ENCODE measurements at regions not wholly inside any gene's neighbourhood (a gene's known extent, or its start where the extent isn't known, plus 50 kb on each side); places are given as distances from the start of the nearest gene placed in this dataset.
A peak's percentile ranks its signal among the peaks of the same experiment; 100 is the strongest.

DNA sequence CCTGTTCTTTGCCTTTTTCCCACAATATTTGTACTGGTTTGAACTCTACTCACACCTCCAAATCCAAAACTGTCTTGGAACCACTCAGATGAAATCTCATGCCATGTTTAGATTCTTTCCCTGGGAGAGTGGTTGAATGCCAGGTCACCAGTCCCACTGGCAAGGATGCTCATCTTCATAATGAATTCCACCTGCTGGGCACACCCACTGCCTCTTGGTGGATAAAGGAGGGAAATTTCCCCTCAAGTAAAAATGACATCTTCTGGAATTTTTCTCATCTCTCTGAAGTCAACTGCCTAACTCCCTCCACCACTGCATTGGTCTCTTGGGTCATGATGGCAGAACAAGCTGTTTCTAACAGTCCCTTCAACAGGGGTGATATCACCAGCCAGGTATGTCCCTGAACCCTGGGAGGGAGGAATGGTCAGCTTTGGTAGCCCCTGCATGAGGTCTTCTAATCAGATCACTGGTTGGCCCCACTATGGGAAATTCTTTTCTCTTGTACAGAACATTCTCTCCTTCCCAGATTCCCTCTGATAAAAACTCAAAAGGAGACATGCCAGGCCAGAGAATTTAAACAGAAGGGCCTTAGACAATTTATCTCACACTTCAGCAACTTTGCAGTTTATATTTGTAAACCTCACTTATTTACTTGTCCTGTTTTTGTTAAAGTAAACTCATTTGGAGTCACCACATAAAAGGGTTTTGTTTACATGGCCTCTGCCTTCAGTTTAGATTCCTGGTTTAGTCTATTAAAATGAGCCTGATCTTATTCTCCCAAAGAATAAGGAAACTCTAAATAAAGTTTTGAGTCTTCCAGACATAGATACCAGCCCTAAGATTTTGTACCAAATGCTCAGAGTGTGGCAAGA is 143.4 kb downstream of the WNT5A start:
- DNase-seq (ENCODE audit: low read depth in 4 of 4, low spot score in 2 of 4): no peak

DNA sequence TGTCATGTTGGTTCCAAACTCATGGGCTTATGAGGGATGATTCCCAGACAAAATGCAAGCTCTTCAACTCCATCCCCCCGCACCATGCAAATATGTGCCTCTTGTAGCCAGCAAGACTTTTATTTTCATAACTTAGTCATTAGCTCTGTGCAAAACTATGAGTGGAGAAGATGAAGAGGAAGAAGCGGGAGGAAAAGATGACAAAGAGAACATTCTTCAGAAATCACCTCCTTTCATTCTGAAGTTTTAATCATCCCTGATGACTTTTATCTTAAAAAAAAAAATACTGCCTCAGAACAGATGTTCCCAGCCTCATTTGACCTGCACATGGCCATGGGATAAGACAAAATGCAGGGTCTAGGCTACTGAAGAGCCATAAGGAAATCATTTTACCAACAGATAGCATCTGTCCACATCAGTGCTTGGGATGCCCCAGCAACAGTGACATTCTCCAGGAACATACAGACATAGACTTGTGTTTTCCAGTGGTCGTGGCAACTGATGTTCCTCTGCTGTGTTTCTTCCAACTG is 145.5 kb downstream of the WNT5A start:
- DNase-seq (ENCODE audit: low read depth in 4 of 4, low spot score in 2 of 4): no peak

DNA sequence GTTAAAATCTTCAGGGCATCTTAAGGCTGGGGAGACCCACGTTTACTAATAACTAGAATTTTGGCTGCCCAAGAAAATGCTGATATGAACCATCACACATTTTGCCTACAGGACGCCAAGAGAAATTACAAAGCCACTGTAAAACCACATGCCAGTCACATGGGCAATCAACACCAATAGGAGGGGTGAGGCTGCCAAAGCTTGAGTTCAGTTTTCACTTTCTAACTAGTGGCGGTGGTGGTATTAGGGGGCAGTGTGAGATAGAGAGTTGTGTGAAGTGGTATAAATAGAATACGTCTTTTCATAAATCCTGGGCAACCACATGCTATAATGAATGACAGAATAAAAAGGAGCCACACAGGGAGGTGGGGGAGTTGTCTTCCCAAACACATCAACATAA is 147.3 kb downstream of the WNT5A start:
- DNase-seq (ENCODE audit: low read depth in 4 of 4, low spot score in 2 of 4): no peak

DNA sequence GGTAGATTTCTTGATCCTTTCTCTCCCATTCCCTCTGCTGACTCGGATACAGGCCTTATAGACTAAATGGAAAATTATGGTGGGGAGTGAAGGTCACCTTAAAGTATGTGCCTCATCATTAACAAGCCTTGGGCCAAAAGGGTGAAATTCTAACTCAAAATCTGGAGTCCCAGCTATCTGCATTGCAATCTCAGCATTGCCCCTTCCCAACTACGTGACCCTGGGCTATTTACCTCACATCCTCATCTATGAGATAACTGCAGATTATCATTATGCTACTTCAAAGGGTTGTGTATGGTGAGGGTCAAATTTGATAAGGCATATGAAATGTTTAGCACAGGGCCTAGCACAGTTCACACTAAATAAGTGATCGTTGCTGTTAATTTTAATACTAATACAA is 147.7 kb downstream of the WNT5A start:
- no peak for DNase-seq (ENCODE audit: low read depth in 4 of 4, low spot score in 2 of 4)

DNA sequence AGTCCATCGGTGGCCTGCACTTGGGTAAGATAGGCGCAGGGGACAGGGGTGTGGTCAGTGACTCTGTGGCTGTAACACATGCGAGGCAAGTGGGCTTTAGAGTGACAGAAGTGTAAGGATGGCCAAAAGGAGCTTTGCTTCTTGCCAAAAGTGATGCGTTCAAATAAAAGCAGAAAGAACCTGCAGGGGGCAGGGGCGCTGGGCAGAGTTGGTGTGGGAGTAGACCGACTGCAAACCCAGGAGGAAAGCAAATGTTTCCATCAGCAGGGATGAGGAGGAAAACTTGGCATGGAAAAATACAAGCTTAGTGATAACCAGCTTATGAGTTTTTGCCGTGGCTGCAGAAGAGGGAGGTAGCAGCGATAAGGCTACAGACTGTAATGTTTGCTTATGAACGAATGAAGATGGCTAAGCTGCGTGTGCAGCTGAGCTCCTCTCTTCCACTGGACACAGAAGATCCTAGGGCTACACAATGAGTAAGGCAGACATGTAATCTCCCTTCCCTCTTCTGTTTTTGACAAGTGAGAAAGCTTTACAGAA is 149.4 kb downstream of the WNT5A start:
- no peak for DNase-seq (ENCODE audit: low read depth in 4 of 4, low spot score in 2 of 4)

DNA sequence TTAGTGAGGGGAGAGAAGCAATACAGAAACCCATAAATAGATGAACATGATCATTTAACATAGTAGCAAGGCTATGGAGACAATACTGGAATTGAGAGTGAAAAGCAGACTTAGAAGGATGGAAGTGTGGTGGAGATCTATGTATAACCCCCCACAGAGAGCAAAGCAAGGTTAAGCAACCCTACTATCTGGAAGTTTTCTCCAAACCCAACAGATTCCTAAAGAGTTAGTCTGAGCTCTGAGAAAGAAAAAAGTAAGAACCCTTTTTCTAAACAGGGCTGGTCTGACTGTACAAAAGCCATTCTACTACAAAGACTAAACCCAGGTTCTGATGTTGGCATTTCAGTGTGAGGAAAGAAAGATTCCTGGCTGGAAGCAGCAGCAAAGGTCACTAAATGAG is 153.2 kb downstream of the WNT5A start:
- no peak for DNase-seq (ENCODE audit: low read depth in 4 of 4, low spot score in 2 of 4)

DNA sequence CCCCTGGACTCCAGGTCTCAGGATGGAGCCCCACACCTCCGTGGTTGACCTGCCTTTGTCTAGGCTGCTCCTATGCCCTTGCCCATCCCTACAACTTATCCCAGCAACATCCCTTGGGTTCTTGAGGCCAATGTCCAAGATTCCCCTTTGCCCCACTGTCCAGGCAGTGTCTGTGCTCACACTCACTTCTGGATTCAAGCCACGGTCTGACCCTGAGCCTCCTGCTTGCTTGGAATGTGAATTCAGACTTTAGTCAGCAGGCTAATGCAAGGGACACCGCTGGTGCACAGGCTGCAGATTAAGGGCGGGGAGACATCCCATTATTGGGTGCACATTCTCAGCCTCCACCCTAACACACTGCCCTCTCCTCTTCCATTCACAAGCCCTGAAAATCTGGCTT is 154.1 kb downstream of the WNT5A start:
- no peak for DNase-seq (ENCODE audit: low read depth in 4 of 4, low spot score in 2 of 4)

DNA sequence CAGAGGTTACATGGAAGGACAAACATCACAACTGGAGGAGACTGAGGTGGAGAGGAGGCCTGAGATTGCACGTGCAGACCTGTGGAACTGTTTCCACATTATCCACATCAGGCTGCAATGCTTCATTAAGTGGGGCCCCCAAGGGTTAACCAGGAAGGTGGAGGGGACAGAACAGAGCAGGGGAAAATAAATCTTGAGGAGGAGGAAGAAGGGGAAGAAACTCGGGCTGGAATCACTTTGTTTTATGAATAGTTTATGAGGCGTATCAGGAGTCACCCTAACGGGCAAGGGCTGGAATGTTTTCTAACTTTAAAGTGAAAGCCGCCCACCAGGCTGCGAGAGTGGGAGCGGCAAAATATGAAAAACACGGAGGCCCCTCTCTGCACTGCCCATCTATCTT is 154.9 kb downstream of the WNT5A start:
- DNase-seq (ENCODE audit: low read depth in 4 of 4, low spot score in 2 of 4): peak in 1 of 4 donors; percentile 50

DNA sequence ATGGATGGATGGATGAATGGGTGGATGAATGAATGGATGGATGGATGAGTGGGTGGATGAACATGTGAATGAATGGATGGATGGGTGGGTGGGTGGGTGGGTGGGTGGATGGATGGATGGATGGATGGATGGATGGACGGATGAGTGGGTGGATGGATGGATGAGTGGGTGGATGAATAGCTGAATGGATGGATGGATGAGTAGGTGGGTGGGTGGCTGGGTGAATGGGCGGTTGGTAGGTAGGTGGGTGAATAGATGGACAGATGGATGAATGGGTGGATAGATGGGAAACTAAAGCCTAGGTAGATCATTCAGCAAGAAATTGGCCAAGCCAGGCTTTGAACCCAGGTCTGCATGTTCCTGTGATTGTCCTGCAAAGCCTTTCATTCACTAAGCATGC is 155.6 kb downstream of the WNT5A start:
- DNase-seq (ENCODE audit: low read depth in 4 of 4, low spot score in 2 of 4): no peak

DNA sequence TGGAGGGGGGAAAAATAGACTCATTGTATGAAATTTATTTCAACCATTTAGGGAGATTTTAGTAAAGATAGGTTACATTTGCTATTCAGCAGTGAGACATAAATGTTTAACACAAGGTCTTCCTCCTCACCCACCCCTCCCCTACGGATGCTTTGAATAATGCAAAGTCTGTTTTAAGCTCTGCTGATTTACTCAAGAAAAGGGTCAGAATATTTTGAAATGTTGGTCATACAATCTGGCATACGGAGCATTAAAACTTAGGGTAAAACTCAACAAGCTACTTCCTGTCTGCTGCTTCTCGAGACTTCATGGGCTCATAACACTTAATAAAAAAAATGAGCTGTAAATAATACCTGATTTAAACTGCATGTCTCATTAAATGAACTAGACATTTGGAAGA is 156.3 kb downstream of the WNT5A start:
- DNase-seq (ENCODE audit: low read depth in 4 of 4, low spot score in 2 of 4): no peak

DNA sequence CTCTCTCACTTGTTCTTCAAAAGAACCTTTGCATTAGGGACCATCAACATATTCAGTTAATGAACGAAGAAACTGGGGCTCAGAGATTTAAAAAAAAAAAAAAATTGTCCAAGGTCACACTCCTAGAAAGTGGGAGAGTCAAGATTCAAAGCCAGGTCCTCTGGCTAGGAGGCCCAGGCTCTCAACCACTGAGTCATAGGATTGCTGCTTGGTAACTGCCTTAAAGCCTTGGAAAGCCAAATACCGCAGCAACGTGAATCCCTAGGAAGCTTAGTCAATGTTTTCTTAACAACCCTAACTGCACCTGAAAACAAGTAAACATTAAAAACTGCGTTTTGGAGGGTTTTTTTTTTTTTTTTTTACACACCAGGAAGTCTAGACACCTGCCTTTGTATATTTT is 156.8 kb downstream of the WNT5A start:
- no peak for DNase-seq (ENCODE audit: low read depth in 4 of 4, low spot score in 2 of 4)

DNA sequence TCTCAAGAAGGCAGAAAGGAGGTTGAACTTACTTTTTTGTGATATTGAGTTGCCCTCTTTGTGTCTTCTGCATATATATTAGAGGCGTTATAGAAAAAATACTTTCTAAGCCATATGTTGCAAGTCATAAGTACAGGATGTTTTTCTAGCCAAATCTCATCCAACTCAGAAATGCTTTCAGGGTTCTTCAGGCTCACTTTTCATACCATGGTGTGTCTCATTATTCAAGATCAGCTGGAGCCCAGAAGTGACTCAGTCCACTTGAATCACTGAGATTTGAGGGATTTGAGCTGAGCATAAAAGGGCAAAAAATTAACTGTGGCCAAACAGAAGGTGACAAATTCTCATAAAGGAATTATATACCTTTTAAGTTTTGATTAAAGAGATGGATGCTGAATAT is 157.3 kb downstream of the WNT5A start:
- DNase-seq (ENCODE audit: low read depth in 4 of 4, low spot score in 2 of 4): no peak

DNA sequence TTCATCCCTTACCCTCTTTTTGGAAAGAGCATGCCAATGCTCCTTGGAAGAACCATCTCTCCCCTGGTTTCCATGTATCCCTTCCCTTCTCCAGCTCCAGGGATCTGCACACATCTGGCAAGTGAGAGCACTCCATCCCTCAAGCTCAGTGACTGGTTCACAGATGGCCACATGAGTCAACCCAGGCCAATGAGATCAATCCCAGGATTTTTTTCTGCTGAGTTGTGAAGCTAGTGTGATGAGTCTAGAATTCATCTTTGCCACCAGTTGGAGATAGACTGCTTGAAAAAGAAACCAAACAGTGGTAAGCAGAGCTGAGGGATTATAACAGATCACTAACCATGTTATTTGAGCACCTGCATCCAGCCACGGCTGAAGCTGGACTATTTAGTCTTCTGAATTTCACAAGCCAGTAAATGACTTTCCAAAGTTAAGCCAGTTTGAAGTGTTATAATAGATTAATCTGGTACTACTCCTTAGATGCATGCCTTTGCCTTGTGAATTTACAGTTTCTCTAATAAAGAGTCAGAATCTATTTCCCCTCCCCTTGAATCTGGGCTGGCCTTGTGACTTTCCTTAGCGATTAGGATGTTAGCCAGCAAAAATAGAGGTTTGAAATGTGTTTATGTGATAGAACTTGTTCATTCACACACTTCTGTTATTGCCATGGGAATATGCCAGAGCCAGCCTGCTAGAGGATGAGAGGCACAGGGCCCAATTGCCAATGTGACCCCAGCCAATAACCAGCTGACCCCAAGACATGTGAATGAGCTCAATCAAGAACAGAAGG is 159.8 kb downstream of the WNT5A start:
- DNase-seq (ENCODE audit: low read depth in 4 of 4, low spot score in 2 of 4): no peak

DNA sequence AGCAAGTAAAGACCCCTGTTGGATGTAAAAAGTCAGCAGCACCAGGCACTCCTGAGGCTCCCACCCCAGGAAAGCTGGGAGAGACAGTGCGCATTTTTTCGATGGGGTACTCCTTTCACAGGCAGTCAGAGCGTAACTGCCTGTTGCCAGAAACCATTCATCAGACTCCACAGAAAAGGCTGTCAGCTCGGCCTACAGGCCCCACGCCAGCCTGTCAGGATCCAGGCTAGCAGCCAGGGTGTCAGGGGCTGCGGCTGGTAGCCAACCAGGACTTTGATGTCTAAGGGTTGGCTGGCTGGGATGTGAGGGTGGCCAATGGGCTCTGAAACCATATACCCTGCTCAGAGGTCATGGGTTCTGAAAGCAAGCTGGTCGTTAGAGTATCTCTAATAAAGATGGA is 164.5 kb downstream of the WNT5A start:
- DNase-seq (ENCODE audit: low read depth in 4 of 4, low spot score in 2 of 4): no peak

DNA sequence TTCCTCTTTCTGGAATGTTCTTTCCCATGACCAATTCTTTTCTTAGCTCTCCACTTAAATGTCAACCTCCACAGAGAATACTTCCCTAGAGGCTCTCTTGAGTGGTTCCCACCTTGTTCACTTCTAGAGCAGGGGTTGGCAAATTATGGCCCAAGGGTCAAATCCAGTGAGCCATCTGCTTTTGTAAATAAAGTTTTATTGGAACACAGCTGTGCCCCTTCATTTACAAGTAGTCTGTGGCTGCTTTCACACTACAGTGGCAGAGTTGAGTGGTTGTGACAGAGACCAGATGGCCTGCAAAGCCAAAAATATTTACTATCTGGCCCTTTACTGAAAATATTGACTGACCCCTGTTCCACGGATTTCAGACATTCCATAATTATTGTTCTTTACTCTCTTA is 166.2 kb downstream of the WNT5A start:
- no peak for DNase-seq (ENCODE audit: low read depth in 4 of 4, low spot score in 2 of 4)

DNA sequence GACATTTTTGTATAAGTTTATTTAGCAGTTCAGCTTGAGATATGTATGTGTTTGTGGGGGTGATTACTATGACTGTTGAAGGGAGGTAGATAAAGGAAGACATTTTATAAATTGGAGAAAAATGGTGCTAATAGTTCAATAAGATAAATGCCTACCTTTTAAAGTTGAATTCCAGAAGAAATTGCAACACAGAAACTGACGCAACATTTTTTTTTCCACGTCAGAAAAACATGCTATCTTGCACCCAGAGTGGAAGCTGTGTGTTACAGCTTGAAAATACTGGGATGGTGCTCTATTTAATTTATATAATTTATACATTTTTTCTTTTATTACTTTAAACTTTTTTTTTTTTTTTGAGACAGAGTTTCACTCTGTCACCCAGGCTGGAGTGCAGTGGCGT is 171.7 kb downstream of the WNT5A start:
- no peak for DNase-seq (ENCODE audit: low read depth in 4 of 4, low spot score in 2 of 4)

DNA sequence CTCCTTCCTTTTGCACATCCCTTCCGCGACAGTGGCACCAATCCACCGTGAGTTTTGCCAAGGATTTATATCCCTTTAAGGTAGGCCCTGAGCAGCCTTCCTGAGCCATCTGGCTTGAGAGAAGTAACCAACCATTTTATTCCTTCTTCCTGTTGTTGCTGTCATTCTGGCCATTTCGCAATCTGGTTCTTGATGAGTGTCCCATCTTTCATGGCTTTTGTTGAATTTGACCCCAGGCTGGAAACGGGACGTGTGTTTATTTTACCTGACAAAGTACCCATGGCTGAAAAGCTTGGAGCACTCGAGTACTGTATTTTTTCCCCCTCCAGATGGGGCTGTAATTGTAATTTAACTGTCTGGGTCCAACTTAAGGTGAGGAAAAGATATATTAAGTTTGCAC is 173.4 kb downstream of the WNT5A start:
- no peak for DNase-seq (ENCODE audit: low read depth in 4 of 4, low spot score in 2 of 4)

DNA sequence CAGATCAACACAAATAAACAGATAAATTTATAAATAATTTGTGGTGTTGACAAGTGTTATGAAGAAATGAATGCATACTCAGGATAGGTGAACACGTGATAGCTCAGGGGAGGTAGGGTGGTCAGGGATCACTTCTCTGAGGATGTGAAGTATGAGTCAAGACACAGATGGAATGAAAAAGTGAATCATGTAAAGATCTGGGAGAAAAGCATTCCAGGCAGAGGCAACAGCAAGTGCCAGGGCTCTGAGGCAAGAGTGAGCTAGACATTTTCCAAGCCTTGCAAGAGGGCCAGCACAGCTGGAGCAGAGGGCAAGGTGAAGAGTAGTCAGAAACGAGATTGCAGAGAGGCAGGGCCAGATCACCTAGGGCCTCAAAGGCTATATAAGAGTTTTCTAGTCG is 177.8 kb downstream of the WNT5A start:
- no peak for DNase-seq (ENCODE audit: low read depth in 4 of 4, low spot score in 2 of 4)

DNA sequence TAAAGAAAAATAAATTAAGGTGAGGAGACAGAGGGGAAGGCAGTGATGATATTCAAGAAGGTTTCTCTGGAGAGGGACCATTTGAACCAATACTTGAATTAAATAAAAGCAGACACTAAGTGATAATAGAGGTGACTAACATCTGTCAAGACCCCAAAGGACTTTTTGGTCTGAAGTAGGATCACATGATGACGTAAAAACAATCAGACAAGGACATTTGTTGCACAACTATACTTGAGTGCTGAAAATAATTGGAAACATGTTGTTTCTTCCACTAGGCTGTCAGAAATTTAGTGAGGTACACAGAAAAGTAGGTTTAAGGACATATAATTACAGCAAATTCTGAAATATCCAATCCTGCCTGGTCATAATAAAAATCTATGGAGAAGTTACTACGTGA is 179.5 kb downstream of the WNT5A start:
- DNase-seq (ENCODE audit: low read depth in 4 of 4, low spot score in 2 of 4): no peak

DNA sequence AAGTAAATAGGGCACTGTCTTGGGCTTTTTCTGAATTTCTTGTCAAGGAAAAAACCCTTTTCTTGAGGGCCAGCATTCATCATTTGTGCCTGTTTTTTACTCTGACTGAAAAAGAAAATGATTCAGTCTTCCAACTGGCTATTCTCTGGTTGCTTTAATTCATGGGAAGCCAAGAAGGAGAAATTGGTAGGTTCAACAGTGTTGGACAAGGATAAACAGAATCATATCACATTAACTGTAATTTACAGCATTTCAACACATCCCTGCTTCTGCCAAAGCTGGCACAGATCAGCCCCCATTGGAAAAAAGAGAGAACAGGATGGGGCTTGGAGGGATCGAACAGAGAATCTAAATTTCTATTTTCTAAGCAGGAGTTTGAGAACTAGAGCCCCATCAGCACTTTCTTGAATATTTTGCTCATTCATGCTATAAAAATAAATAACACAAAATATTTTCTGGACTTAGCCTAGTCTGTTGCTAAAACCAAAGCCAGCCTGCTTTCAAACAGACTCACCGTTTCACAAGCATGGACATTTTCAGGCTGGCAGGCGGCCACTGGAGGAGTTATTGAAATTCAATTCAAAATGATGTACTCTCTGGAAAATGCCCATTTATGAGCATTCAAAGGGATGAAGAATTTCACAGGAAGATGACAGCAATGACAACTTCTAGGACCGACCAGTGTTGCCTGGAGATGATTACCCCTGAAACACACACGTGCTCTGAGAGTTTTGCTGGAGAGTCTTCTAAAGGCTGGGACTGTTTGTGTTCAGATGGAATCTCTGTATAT is 181.2 kb downstream of the WNT5A start:
- no peak for DNase-seq (ENCODE audit: low read depth in 4 of 4, low spot score in 2 of 4)

DNA sequence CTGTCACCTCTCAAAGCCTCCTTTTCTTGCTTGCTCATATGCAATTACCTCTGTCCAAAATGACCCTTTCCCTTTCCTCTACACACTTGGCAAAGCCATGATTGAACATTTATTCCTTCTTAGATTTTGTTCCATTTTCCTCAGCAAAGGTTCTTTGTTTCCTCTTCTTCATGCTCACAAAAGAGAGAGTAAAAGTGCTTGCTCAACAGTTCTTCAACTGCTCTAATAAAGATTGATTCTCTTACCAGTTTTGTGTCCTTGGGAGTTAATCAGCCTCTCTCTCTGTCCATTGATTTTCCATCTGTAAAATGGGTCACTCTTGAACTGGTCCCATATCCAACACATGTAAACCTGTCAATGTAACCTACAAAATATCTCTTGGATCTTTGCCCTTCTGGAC is 186.4 kb downstream of the WNT5A start:
- no peak for DNase-seq (ENCODE audit: low read depth in 4 of 4, low spot score in 2 of 4)
